Esophagus muscularis mucosa (tissue), 4 donors: ENCODE measurements at regions not wholly inside any gene's neighbourhood (a gene's known extent, or its start where the extent isn't known, plus 50 kb on each side); places are given as distances from the start of the nearest gene placed in this dataset.

Experiments used
- DNase-seq: peaks from one replicate; pipeline ENCODE4 v3.0.0-alpha.2; 2017; ENCODE audit errors: extremely low spot score
- H3K27ac ChIP-seq, 4 donors: fragments of 200-600 bp; sonication (generic); replicated peaks in 1 of 4; 1 replicate in 3 of 4; 2 replicates in 1 of 4; pipeline ENCODE4 v1.5.1; 2016 to 2019; ENCODE audit warnings: mild to moderate bottlenecking in 1 of 4
- H3K27me3 ChIP-seq, 4 donors: fragments of 200-600 bp; sonication (generic); one replicate each; pipeline versions ENCODE4 v1.5.1 to v1.6.0; 2016 to 2019
- H3K36me3 ChIP-seq, 4 donors: fragments of 200-600 bp; sonication (generic); one replicate each; pipeline ENCODE4 v1.5.1; 2016 to 2019
- H3K4me1 ChIP-seq, 4 donors: fragments of 200-600 bp; sonication (generic); one replicate each; pipeline ENCODE4 v1.5.1; 2016 to 2019
- H3K4me3 ChIP-seq, 4 donors: fragments of 200-600 bp; sonication (generic); 1 replicate in 2 of 4; 2 replicates in 2 of 4; pipeline ENCODE4 v1.5.1; 2016 to 2019; ENCODE audit warnings: mild to moderate bottlenecking in 4 of 4, moderate library complexity in 1 of 4
- H3K9me3 ChIP-seq, 4 donors: fragments of 200-600 bp; sonication (generic); 1 replicate in 3 of 4; 2 replicates in 1 of 4; pipeline ENCODE4 v1.5.1; 2016 to 2019
- EP300 ChIP-seq: sonication (generic); formaldehyde crosslinking; IDR thresholded peaks from one replicate; pipeline ENCODE4 v1.6.1; 2017; ENCODE audit warnings: antibody characterized with exemption
- POLR2A ChIP-seq: fragments of 450-650 bp; IDR thresholded peaks from one replicate; pipeline ENCODE4 v1.6.1; 2017; ENCODE audit warnings: antibody characterized with exemption, moderate library complexity, mild to moderate bottlenecking, low read depth
- POLR2AphosphoS5 ChIP-seq, 2 donors: sonication (generic); formaldehyde crosslinking; IDR thresholded peaks; one replicate each; pipeline ENCODE4 v1.6.1; 2017; ENCODE audit warnings: antibody characterized with exemption in 2 of 2
- WGBS: methylation state at CpG from one replicate; pipeline ENCODE4 v1.1.5; 2018; 5-methylcytosine and 5-hydroxymethylcytosine counted together
- intact Hi-C: fragments of 100-400 bp; cut with DNase I; formaldehyde crosslinking; loops from one replicate; pipeline ENCODE4 v1.15.1; 2023
- TF ChIP-seq, protein P1 (sequence below), 3 experiments: fragments of 200-600 bp in 2 of 3; fragments of 450-650 bp in 1 of 3; sonication (generic) in 2 of 3; IDR thresholded peaks; one replicate each; pipeline ENCODE4 v1.5.1; 2017 to 2019; ENCODE audit warnings: antibody characterized with exemption in 3 of 3, mild to moderate bottlenecking in 2 of 3, moderate library complexity in 1 of 3

DNA sequence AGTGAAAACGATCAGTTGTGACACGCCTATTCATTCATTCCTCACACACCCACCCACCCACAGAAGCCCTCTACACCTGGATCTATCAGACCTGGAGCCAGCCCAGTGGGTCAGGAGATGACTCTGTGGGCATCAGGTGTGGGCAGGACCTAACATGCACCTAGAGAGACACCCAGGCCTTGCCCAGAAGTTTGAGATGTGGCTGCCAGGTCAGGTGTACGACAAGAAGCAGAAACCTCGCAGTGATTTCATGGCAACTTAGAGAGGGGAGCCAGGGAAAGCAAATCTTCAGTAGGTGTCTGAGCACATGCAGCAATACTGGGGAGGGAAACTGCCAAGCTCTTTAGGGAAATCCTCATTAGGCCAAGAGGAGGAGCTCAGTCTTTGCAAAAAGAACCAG lies 264.7 kb upstream of the ROPN1 start:
- H3K27me3 ChIP-seq, result no peaks in the 10 kb centered on the region
- TF ChIP-seq POLR2A (no peak), EP300 (no peak), POLR2AphosphoS5 (IDR thresholded peaks at IDR 0.05) (no peak)
- TF ChIP-seq, protein P1, sequence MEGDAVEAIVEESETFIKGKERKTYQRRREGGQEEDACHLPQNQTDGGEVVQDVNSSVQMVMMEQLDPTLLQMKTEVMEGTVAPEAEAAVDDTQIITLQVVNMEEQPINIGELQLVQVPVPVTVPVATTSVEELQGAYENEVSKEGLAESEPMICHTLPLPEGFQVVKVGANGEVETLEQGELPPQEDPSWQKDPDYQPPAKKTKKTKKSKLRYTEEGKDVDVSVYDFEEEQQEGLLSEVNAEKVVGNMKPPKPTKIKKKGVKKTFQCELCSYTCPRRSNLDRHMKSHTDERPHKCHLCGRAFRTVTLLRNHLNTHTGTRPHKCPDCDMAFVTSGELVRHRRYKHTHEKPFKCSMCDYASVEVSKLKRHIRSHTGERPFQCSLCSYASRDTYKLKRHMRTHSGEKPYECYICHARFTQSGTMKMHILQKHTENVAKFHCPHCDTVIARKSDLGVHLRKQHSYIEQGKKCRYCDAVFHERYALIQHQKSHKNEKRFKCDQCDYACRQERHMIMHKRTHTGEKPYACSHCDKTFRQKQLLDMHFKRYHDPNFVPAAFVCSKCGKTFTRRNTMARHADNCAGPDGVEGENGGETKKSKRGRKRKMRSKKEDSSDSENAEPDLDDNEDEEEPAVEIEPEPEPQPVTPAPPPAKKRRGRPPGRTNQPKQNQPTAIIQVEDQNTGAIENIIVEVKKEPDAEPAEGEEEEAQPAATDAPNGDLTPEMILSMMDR (IDR thresholded peaks at IDR 0.05), result no peak
- H3K4me1 ChIP-seq, result peaks cover 16 to 45% (median 40%) of the 10 kb centered on the region in 4 donors
- H3K27ac ChIP-seq, result peak overlapping the region; percentile 52 to 70 (median 59)
- no peaks in the 10 kb centered on the region for H3K9me3 ChIP-seq
- no peak for DNase-seq
- H3K36me3 ChIP-seq, result no peaks in the 10 kb centered on the region
- no peak overlapping the region for H3K4me3 ChIP-seq
- 86% methylated on average over 4 of the region's 4 CpGs for WGBS
- intact Hi-C loops, result no loop called here

DNA sequence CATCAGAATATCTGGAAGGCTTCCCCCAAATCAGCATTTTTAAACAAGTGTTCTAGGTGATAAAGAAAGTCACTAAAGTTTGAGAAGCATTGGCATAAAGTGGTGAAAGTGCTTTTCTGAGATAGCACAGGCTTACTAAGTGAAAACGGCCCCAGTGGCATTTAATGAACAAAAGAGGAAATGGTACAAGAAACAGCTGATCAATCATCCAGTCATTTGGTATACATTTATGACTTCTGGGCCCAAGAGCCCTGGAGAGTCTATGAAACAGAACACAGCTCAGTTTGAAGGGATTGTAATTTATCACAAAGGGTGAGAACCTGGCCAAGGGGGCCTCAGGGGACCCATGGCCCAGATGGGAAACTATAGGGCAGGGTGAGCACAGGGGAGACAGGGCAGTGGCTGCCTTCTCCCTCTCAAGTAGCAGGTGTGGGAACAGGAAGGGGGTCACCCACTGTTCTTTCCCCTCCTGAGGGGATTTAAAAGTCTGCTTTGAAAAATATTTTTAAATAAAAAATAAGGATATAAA lies 265.5 kb upstream of the ROPN1 start:
- Histone ChIP-seq H3K4me3 (no peak overlapping the region), H3K9me3 (no peaks in the 10 kb centered on the region), H3K36me3 (no peaks in the 10 kb centered on the region), H3K4me1 (peaks cover 16 to 46% (median 41%) of the 10 kb centered on the region in 4 donors), H3K27ac (peak overlapping the region; percentile 52 to 70 (median 59)), H3K27me3 (no peaks in the 10 kb centered on the region)
- intact Hi-C loops, result no loop called here
- TF ChIP-seq, protein P1 (IDR thresholded peaks at IDR 0.05), result no peak
- TF ChIP-seq POLR2AphosphoS5 (IDR thresholded peaks at IDR 0.05), result no peak
- TF ChIP-seq EP300, result no peak
- no peak for TF ChIP-seq POLR2A
- WGBS, result 0% methylated on average over 1 of the region's 1 CpG
- no peak for DNase-seq

DNA sequence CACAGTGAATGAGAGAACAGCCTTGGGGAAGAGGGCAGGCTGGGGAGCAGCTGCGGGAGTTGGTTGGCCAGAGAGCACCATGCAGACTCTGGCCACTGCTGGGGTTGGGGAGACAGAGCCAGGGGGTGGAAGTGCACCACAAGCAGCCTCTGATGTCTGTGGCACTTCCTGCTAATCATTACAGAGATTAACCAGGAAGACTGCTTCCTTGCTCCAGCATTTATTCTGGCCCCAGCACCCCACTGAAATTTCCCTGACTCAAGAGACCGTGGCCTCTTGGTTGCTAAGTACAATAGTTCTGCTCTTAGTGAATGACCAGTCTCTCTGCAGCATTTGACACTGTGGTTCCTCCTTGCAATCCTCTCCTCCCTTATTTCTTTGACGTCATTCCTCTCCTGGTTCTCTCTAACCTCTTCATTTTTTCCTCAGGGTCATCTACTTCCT lies 266.2 kb upstream of the ROPN1 start:
- H3K4me1 ChIP-seq, result peaks cover 16 to 53% (median 43%) of the 10 kb centered on the region in 4 donors
- DNase-seq, result no peak
- no peaks in the 10 kb centered on the region for H3K27me3 ChIP-seq
- intact Hi-C loops, result no loop called here
- 61% methylated on average over 3 of the region's 3 CpGs for WGBS
- peak overlapping the region; percentile 52 to 70 (median 59) for H3K27ac ChIP-seq
- TF ChIP-seq POLR2AphosphoS5 (IDR thresholded peaks at IDR 0.05) (no peak), EP300 (no peak), POLR2A (no peak)
- TF ChIP-seq, protein P1 (IDR thresholded peaks at IDR 0.05), result no peak
- no peaks in the 10 kb centered on the region for H3K36me3 ChIP-seq
- no peak overlapping the region for H3K4me3 ChIP-seq
- no peaks in the 10 kb centered on the region for H3K9me3 ChIP-seq

DNA sequence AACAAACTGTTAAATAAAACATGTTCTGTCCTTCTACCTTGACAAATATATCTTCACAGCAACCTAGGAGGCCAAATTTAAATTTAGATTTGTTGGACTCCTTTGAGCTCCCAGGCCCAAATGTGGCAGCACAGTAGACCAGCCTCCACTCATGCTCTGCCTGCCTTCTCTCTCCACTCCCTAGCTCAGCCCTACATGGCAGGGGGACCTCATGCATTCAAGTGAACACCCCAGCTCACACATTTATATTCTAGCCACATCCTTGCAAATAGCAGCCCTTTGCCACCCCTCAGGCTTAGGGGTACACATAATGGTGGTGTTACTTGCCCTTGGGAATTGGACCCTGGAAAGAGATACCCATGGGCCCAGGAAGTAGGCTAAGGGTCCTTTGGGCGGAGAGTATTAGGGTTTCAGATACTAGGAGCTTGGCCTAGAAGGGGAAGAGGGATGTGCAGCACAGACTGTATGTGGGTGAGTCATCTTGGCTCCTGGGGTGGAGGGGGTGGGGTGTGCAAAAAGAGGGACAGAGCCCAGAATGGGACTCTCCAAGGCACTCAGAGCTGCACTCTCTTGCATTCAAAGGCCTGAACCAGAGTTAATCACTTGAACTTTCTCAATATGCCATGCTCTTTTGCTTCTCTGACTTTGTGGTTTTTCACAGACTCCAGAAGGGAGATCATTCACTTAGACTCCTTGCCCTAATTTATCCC lies 268.4 kb upstream of the ROPN1 start:
- TF ChIP-seq POLR2AphosphoS5 (IDR thresholded peaks at IDR 0.05) (peak in 1 of 2 donors; percentile 42), EP300 (no peak)
- Histone ChIP-seq H3K27ac (peak overlapping the region; percentile 28 to 75 (median 52)), H3K36me3 (no peaks in the 10 kb centered on the region), H3K9me3 (no peaks in the 10 kb centered on the region), H3K4me3 (no peak overlapping the region), H3K4me1 (peaks cover 16 to 70% (median 54%) of the 10 kb centered on the region in 4 donors), H3K27me3 (no peaks in the 10 kb centered on the region)
- intact Hi-C loops, result no loop called here
- 50% methylated on average over 1 of the region's 1 CpG for WGBS
- DNase-seq, result no peak

GRCh38 chr3:124261306-124261705 lies 269.4 kb upstream of the ROPN1 start:
- WGBS, result 85% methylated on average over 2 of the region's 2 CpGs
- DNase-seq, result no peak
- peak overlapping the region in 2 of 4 donors; percentile 62 to 75 for H3K27ac ChIP-seq

More at GRCh38 chr3:124261306-124261705, 269.4 kb upstream of the ROPN1 start:
- H3K36me3 ChIP-seq, result no peaks in the 10 kb centered on the region
- H3K9me3 ChIP-seq, result no peaks in the 10 kb centered on the region
- H3K4me1 ChIP-seq, result peaks cover 22 to 77% (median 62%) of the 10 kb centered on the region in 4 donors
- no peak overlapping the region for H3K4me3 ChIP-seq
- intact Hi-C loops, result no loop called here
- TF ChIP-seq EP300 (no peak), POLR2A (no peak), POLR2AphosphoS5 (IDR thresholded peaks at IDR 0.05) (no peak)
- TF ChIP-seq, protein P1 (IDR thresholded peaks at IDR 0.05), result no peak
- no peaks in the 10 kb centered on the region for H3K27me3 ChIP-seq
